Occipital lobe (tissue), 1 donor: ENCODE measurements at regions not wholly inside any gene's neighbourhood (a gene's known extent, or its start where the extent isn't known, plus 50 kb on each side); places are given as distances from the start of the nearest gene placed in this dataset.
"Not testable (repeated sequence)": the region's sequence is repeated elsewhere in the genome, so short reads cannot be mapped to it uniquely, and the experiment has no call there.

Source experiments
- DNase-seq: peaks from one replicate; lab custom pipeline; 2025; lab: John Stamatoyannopoulos, UW

- DNase-seq = not testable (repeated sequence)
Observed at GRCh38 chr7:65620216-65620615, 246.6 kb downstream of the ZNF92 start.

GRCh38 chr7:65621580-65622201 is 248.0 kb downstream of the ZNF92 start:
- DNase-seq = not testable (repeated sequence)

GRCh38 chr7:65631236-65631635 is 241.6 kb upstream of the VKORC1L1 start:
- not testable (repeated sequence) for DNase-seq

- DNase-seq = not testable (repeated sequence)
Observed at GRCh38 chr7:65633587-65634404, 239.1 kb upstream of the VKORC1L1 start.

GRCh38 chr7:65638918-65639317 is 234.0 kb upstream of the VKORC1L1 start:
- DNase-seq = not testable (repeated sequence)

- not testable (repeated sequence) for DNase-seq
Observed at GRCh38 chr7:65639717-65640116, 233.2 kb upstream of the VKORC1L1 start.

GRCh38 chr7:65643498-65643897 is 229.4 kb upstream of the VKORC1L1 start:
- not testable (repeated sequence) for DNase-seq

- DNase-seq = not testable (repeated sequence)
Observed at GRCh38 chr7:65647153-65647964, 225.5 kb upstream of the VKORC1L1 start.

- DNase-seq = not testable (repeated sequence)
Observed at GRCh38 chr7:65651174-65651573, 221.7 kb upstream of the VKORC1L1 start.

- DNase-seq = not testable (repeated sequence)
Observed at GRCh38 chr7:65651826-65652592, 220.9 kb upstream of the VKORC1L1 start.

- DNase-seq = not testable (repeated sequence)
Observed at GRCh38 chr7:65652669-65653068, 220.2 kb upstream of the VKORC1L1 start.

- DNase-seq = not testable (repeated sequence)
Observed at GRCh38 chr7:65656494-65657188, 216.2 kb upstream of the VKORC1L1 start.

- not testable (repeated sequence) for DNase-seq
Observed at GRCh38 chr7:65683362-65683761, 189.5 kb upstream of the VKORC1L1 start.

- DNase-seq = not testable (repeated sequence)
Observed at GRCh38 chr7:65699026-65699714, 173.7 kb upstream of the VKORC1L1 start.

GRCh38 chr7:65699715-65700356 is 173.0 kb upstream of the VKORC1L1 start:
- DNase-seq = not testable (repeated sequence)

- DNase-seq = not testable (repeated sequence)
Observed at GRCh38 chr7:65719123-65719798, 153.6 kb upstream of the VKORC1L1 start.

- no peak for DNase-seq
Observed at GRCh38 chr7:65722361-65722792, 150.5 kb upstream of the VKORC1L1 start.

GRCh38 chr7:65727182-65727581 is 145.7 kb upstream of the VKORC1L1 start:
- DNase-seq = not testable (repeated sequence)

GRCh38 chr7:65731129-65731528 is 141.7 kb upstream of the VKORC1L1 start:
- no peak for DNase-seq
